ENCODE measurements at regions not wholly inside any gene's neighbourhood (a gene's known extent, or its start where the extent isn't known, plus 50 kb on each side); places are given as distances from the start of the nearest gene placed in this dataset.

- Histone ChIP-seq H3K4me3 (ENCODE audit: low read depth in 1 of 3, low read length in 3 of 3) (no peak overlapping the region), H3K27me3 (ENCODE audit: control insufficient read depth in 3 of 3, insufficient read depth in 3 of 3, low read length in 3 of 3) (no peaks in the 10 kb centered on the region), H3K4me1 (ENCODE audit: control insufficient read depth in 3 of 3, insufficient read depth in 2 of 3, low read depth in 1 of 3, low read length in 2 of 3) (no peaks in the 10 kb centered on the region), H3K9me3 (ENCODE audit: control insufficient read depth in 2 of 2, insufficient read depth in 1 of 2, low read depth in 1 of 2, low read length in 1 of 2) (peaks cover 1 to 9% of the 10 kb centered on the region in 2 donors), H3K27ac (ENCODE audit: low read depth in 1 of 3, low read length in 2 of 3) (no peak overlapping the region), H3K36me3 (ENCODE audit: control insufficient read depth in 3 of 3, insufficient read depth in 2 of 3, low read depth in 1 of 3, low read length in 3 of 3) (no peaks in the 10 kb centered on the region)
- DNase-seq (no peak), FAIRE-seq (no peak)
- 70 to 78% (median 74%) methylated on average over 3 of the region's 3 CpGs for WGBS, 3 donors
These were observed 237.1 kb downstream of the ZNF674 start for GRCh38 chrX:46308110-46308509.

- FAIRE-seq (no peak), DNase-seq (no peak)
- 83 to 91% (median 89%) methylated on average over 3 of the region's 3 CpGs for WGBS, 3 donors
- Histone ChIP-seq H3K27ac (ENCODE audit: low read depth in 1 of 3, low read length in 2 of 3) (no peak overlapping the region), H3K36me3 (ENCODE audit: control insufficient read depth in 3 of 3, insufficient read depth in 2 of 3, low read depth in 1 of 3, low read length in 3 of 3) (no peaks in the 10 kb centered on the region), H3K4me1 (ENCODE audit: control insufficient read depth in 3 of 3, insufficient read depth in 2 of 3, low read depth in 1 of 3, low read length in 2 of 3) (no peaks in the 10 kb centered on the region), H3K27me3 (ENCODE audit: control insufficient read depth in 3 of 3, insufficient read depth in 3 of 3, low read length in 3 of 3) (no peaks in the 10 kb centered on the region), H3K4me3 (ENCODE audit: low read depth in 1 of 3, low read length in 3 of 3) (no peak overlapping the region), H3K9me3 (ENCODE audit: control insufficient read depth in 2 of 2, insufficient read depth in 1 of 2, low read depth in 1 of 2, low read length in 1 of 2) (peaks cover 1 to 9% of the 10 kb centered on the region in 2 donors)
These were observed 239.1 kb downstream of the ZNF674 start for GRCh38 chrX:46306103-46306502.

GRCh38 chrX:46305431-46305830 lies 239.8 kb downstream of the ZNF674 start:
- 84 to 91% (median 89%) methylated on average over 2 of the region's 2 CpGs for WGBS, 3 donors
- DNase-seq (no peak), FAIRE-seq (no peak)

GRCh38 chrX:46301903-46302302 lies 243.3 kb downstream of the ZNF674 start:
- H3K4me1 ChIP-seq (ENCODE audit: control insufficient read depth in 3 of 3, insufficient read depth in 2 of 3, low read depth in 1 of 3, low read length in 2 of 3) = peaks cover 0 to 5% (median 0%) of the 10 kb centered on the region in 3 donors
- WGBS, 3 donors = 89 to 93% (median 92%) methylated on average over 2 of the region's 2 CpGs
- DNase-seq (no peak), FAIRE-seq (peak; percentile 68)
- peaks cover 1 to 9% of the 10 kb centered on the region in 2 donors for H3K9me3 ChIP-seq (ENCODE audit: control insufficient read depth in 2 of 2, insufficient read depth in 1 of 2, low read depth in 1 of 2, low read length in 1 of 2)
- H3K27ac ChIP-seq (ENCODE audit: low read depth in 1 of 3, low read length in 2 of 3) = no peak overlapping the region
- no peaks in the 10 kb centered on the region for H3K27me3 ChIP-seq (ENCODE audit: control insufficient read depth in 3 of 3, insufficient read depth in 3 of 3, low read length in 3 of 3)
- H3K36me3 ChIP-seq (ENCODE audit: control insufficient read depth in 3 of 3, insufficient read depth in 2 of 3, low read depth in 1 of 3, low read length in 3 of 3) = no peaks in the 10 kb centered on the region
- no peak overlapping the region for H3K4me3 ChIP-seq (ENCODE audit: low read depth in 1 of 3, low read length in 3 of 3)

More at GRCh38 chrX:46305431-46305830, 239.8 kb downstream of the ZNF674 start:
- Histone ChIP-seq H3K27me3 (ENCODE audit: control insufficient read depth in 3 of 3, insufficient read depth in 3 of 3, low read length in 3 of 3) (no peaks in the 10 kb centered on the region), H3K4me3 (ENCODE audit: low read depth in 1 of 3, low read length in 3 of 3) (no peak overlapping the region), H3K9me3 (ENCODE audit: control insufficient read depth in 2 of 2, insufficient read depth in 1 of 2, low read depth in 1 of 2, low read length in 1 of 2) (peaks cover 1 to 9% of the 10 kb centered on the region in 2 donors), H3K36me3 (ENCODE audit: control insufficient read depth in 3 of 3, insufficient read depth in 2 of 3, low read depth in 1 of 3, low read length in 3 of 3) (no peaks in the 10 kb centered on the region), H3K27ac (ENCODE audit: low read depth in 1 of 3, low read length in 2 of 3) (no peak overlapping the region), H3K4me1 (ENCODE audit: control insufficient read depth in 3 of 3, insufficient read depth in 2 of 3, low read depth in 1 of 3, low read length in 2 of 3) (no peaks in the 10 kb centered on the region)

- peaks cover 0 to 5% (median 0%) of the 10 kb centered on the region in 3 donors for H3K4me1 ChIP-seq (ENCODE audit: control insufficient read depth in 3 of 3, insufficient read depth in 2 of 3, low read depth in 1 of 3, low read length in 2 of 3)
- H3K4me3 ChIP-seq (ENCODE audit: low read depth in 1 of 3, low read length in 3 of 3) = no peak overlapping the region
- H3K9me3 ChIP-seq (ENCODE audit: control insufficient read depth in 2 of 2, insufficient read depth in 1 of 2, low read depth in 1 of 2, low read length in 1 of 2) = no peaks in the 10 kb centered on the region
- no peaks in the 10 kb centered on the region for H3K36me3 ChIP-seq (ENCODE audit: control insufficient read depth in 3 of 3, insufficient read depth in 2 of 3, low read depth in 1 of 3, low read length in 3 of 3)
- no peaks in the 10 kb centered on the region for H3K27me3 ChIP-seq (ENCODE audit: control insufficient read depth in 3 of 3, insufficient read depth in 3 of 3, low read length in 3 of 3)
- FAIRE-seq = no peak
- WGBS, 3 donors = 77 to 98% (median 82%) methylated on average over 2 of the region's 2 CpGs
- DNase-seq = no peak
- no peak overlapping the region for H3K27ac ChIP-seq (ENCODE audit: low read depth in 1 of 3, low read length in 2 of 3)
These were observed 246.4 kb downstream of the ZNF674 start for GRCh38 chrX:46298821-46299220.

GRCh38 chrX:46295963-46296362 lies 249.3 kb downstream of the ZNF674 start:
- FAIRE-seq = no peak

GRCh38 chrX:46294234-46294633 lies 251.0 kb downstream of the ZNF674 start:
- H3K4me3 ChIP-seq (ENCODE audit: low read depth in 1 of 3, low read length in 3 of 3) = no peak overlapping the region
- no peaks in the 10 kb centered on the region for H3K27me3 ChIP-seq (ENCODE audit: control insufficient read depth in 3 of 3, insufficient read depth in 3 of 3, low read length in 3 of 3)
- FAIRE-seq (no peak), DNase-seq (no peak)
- no peak overlapping the region for H3K27ac ChIP-seq (ENCODE audit: low read depth in 1 of 3, low read length in 2 of 3)
- no peaks in the 10 kb centered on the region for H3K36me3 ChIP-seq (ENCODE audit: control insufficient read depth in 3 of 3, insufficient read depth in 2 of 3, low read depth in 1 of 3, low read length in 3 of 3)
- no peaks in the 10 kb centered on the region for H3K9me3 ChIP-seq (ENCODE audit: control insufficient read depth in 2 of 2, insufficient read depth in 1 of 2, low read depth in 1 of 2, low read length in 1 of 2)
- H3K4me1 ChIP-seq (ENCODE audit: control insufficient read depth in 3 of 3, insufficient read depth in 2 of 3, low read depth in 1 of 3, low read length in 2 of 3) = peaks cover 0 to 5% (median 0%) of the 10 kb centered on the region in 3 donors

More at GRCh38 chrX:46295963-46296362, 249.3 kb downstream of the ZNF674 start:
- Histone ChIP-seq H3K9me3 (ENCODE audit: control insufficient read depth in 2 of 2, insufficient read depth in 1 of 2, low read depth in 1 of 2, low read length in 1 of 2) (no peaks in the 10 kb centered on the region), H3K36me3 (ENCODE audit: control insufficient read depth in 3 of 3, insufficient read depth in 2 of 3, low read depth in 1 of 3, low read length in 3 of 3) (no peaks in the 10 kb centered on the region), H3K4me1 (ENCODE audit: control insufficient read depth in 3 of 3, insufficient read depth in 2 of 3, low read depth in 1 of 3, low read length in 2 of 3) (peaks cover 0 to 5% (median 0%) of the 10 kb centered on the region in 3 donors), H3K27me3 (ENCODE audit: control insufficient read depth in 3 of 3, insufficient read depth in 3 of 3, low read length in 3 of 3) (no peaks in the 10 kb centered on the region), H3K27ac (ENCODE audit: low read depth in 1 of 3, low read length in 2 of 3) (no peak overlapping the region), H3K4me3 (ENCODE audit: low read depth in 1 of 3, low read length in 3 of 3) (no peak overlapping the region)
- DNase-seq = peak; percentile 20 to 32

GRCh38 chrX:46279925-46280313 lies 265.3 kb downstream of the ZNF674 start:
- Histone ChIP-seq H3K9me3 (ENCODE audit: control insufficient read depth in 2 of 2, insufficient read depth in 1 of 2, low read depth in 1 of 2, low read length in 1 of 2) (no peaks in the 10 kb centered on the region), H3K36me3 (ENCODE audit: control insufficient read depth in 3 of 3, insufficient read depth in 2 of 3, low read depth in 1 of 3, low read length in 3 of 3) (no peaks in the 10 kb centered on the region), H3K4me3 (ENCODE audit: low read depth in 1 of 3, low read length in 3 of 3) (no peak overlapping the region), H3K27ac (ENCODE audit: low read depth in 1 of 3, low read length in 2 of 3) (no peak overlapping the region), H3K27me3 (ENCODE audit: control insufficient read depth in 3 of 3, insufficient read depth in 3 of 3, low read length in 3 of 3) (no peaks in the 10 kb centered on the region), H3K4me1 (ENCODE audit: control insufficient read depth in 3 of 3, insufficient read depth in 2 of 3, low read depth in 1 of 3, low read length in 2 of 3) (no peaks in the 10 kb centered on the region)
- no peak for FAIRE-seq
- DNase-seq = no peak
- WGBS, 3 donors = 44 to 54% (median 48%) methylated on average over 3 of the region's 3 CpGs

GRCh38 chrX:46279214-46279924 lies 265.9 kb downstream of the ZNF674 start:
- no peak for FAIRE-seq
- 70 to 83% (median 71%) methylated on average over 4 of the region's 4 CpGs for WGBS, 3 donors
- no peaks in the 10 kb centered on the region for H3K4me1 ChIP-seq (ENCODE audit: control insufficient read depth in 3 of 3, insufficient read depth in 2 of 3, low read depth in 1 of 3, low read length in 2 of 3)

More at GRCh38 chrX:46279214-46279924, 265.9 kb downstream of the ZNF674 start:
- no peaks in the 10 kb centered on the region for H3K36me3 ChIP-seq (ENCODE audit: control insufficient read depth in 3 of 3, insufficient read depth in 2 of 3, low read depth in 1 of 3, low read length in 3 of 3)
- no peak for DNase-seq
- H3K27me3 ChIP-seq (ENCODE audit: control insufficient read depth in 3 of 3, insufficient read depth in 3 of 3, low read length in 3 of 3) = no peaks in the 10 kb centered on the region
- no peak overlapping the region for H3K27ac ChIP-seq (ENCODE audit: low read depth in 1 of 3, low read length in 2 of 3)
- H3K4me3 ChIP-seq (ENCODE audit: low read depth in 1 of 3, low read length in 3 of 3) = no peak overlapping the region
- no peaks in the 10 kb centered on the region for H3K9me3 ChIP-seq (ENCODE audit: control insufficient read depth in 2 of 2, insufficient read depth in 1 of 2, low read depth in 1 of 2, low read length in 1 of 2)
